B cell (primary cell): ENCODE measurements at regions not wholly inside any gene's neighbourhood (a gene's known extent, or its start where the extent isn't known, plus 50 kb on each side); places are given as distances from the start of the nearest gene placed in this dataset.

ENCODE experiments used
- ATAC-seq: fragments of 200-7000 bp; cut with Tn5 transposase; one replicate; pipeline ENCODE4 v1.10.0; 2021; ENCODE audit warnings: low read depth, mild to moderate bottlenecking, moderate number of reproducible peaks, moderate library complexity
- CTCF ChIA-PET: fragments of 350-600 bp; sonication (Branson Sonifier 250); formaldehyde crosslinking; loops from one replicate; lab custom pipeline; 2021; ENCODE audit warnings: antibody characterized with exemption, inconsistent platforms; lab: Charles Lee
- POLR2A ChIA-PET: fragments of 350-600 bp; sonication (Branson Sonifier 250); formaldehyde crosslinking; loops from one replicate; lab custom pipeline; 2021; ENCODE audit warnings: antibody characterized with exemption; lab: Charles Lee
- DNase-seq: peaks from one replicate; pipeline ENCODE4 v3.0.0; 2013
- H2AFZ ChIP-seq: 2 replicates; pipeline ENCODE4 v1.6.1; 2012; ENCODE audit warnings: mild to moderate bottlenecking, low read depth, low read length; ENCODE audit not compliant: insufficient read depth, poor library complexity, severe bottlenecking
- H3K27ac ChIP-seq, 2 donors: 1 replicate in 1 of 2; 2 replicates in 1 of 2; pipeline ENCODE4 v1.5.1; 2012 to 2013; ENCODE audit warnings: low read length in 2 of 2, mild to moderate bottlenecking in 2 of 2, moderate library complexity in 1 of 2
- H3K27me3 ChIP-seq, 4 experiments: fragments of 200-600 bp in 1 of 4; sonication (generic) in 1 of 4; replicated peaks in 1 of 4; 1 replicate in 2 of 4; 2 replicates in 2 of 4; pipeline versions ENCODE4 v1.6.1 to v1.7.0; 2013 to 2016; ENCODE audit warnings: low read length in 3 of 4, mild to moderate bottlenecking in 2 of 4, mixed read lengths in 1 of 4, moderate library complexity in 1 of 4; ENCODE audit not compliant: insufficient read depth in 4 of 4, control insufficient read depth in 3 of 4; ENCODE audit errors: control extremely low read depth in 1 of 4
- H3K36me3 ChIP-seq, 2 experiments: replicated peaks in 1 of 2; 1 replicate in 1 of 2; 2 replicates in 1 of 2; pipeline versions ENCODE4 v1.6.1 to v1.7.1; 2013; ENCODE audit warnings: low read length in 1 of 2; ENCODE audit not compliant: insufficient read depth in 2 of 2, control insufficient read depth in 1 of 2; ENCODE audit errors: control extremely low read depth in 1 of 2, extremely low read depth in 1 of 2
- H3K4me1 ChIP-seq, 2 donors: fragments of 200-600 bp in 1 of 2; sonication (generic) in 1 of 2; 1 replicate in 1 of 2; 2 replicates in 1 of 2; pipeline versions ENCODE4 v1.5.1 to v1.6.1; 2013 to 2017; ENCODE audit warnings: low read length in 2 of 2; ENCODE audit not compliant: control insufficient read depth in 2 of 2, insufficient read depth in 2 of 2
- H3K4me2 ChIP-seq: replicated peaks from 2 replicates; pipeline ENCODE3; 2012; ENCODE audit warnings: mild to moderate bottlenecking, low read depth, low read length; ENCODE audit not compliant: poor library complexity, severe bottlenecking
- H3K4me3 ChIP-seq, 5 experiments: fragments of 200-600 bp in 1 of 5; sonication (generic) in 1 of 5; 1 replicate in 3 of 5; 2 replicates in 2 of 5; pipeline versions ENCODE4 v1.5.1 to v1.7.0; 2011 to 2016; ENCODE audit warnings: low read length in 4 of 5, mild to moderate bottlenecking in 4 of 5, low read depth in 2 of 5, control low read depth in 1 of 5, moderate library complexity in 1 of 5; ENCODE audit not compliant: insufficient read depth in 1 of 5; ENCODE audit errors: control extremely low read depth in 1 of 5, extremely low read depth in 1 of 5
- H3K79me2 ChIP-seq: fragments of 200-600 bp; sonication (generic); one replicate; pipeline ENCODE4 v1.6.0; 2016; ENCODE audit warnings: low read length; ENCODE audit not compliant: control insufficient read depth, insufficient read depth
- H3K9ac ChIP-seq: fragments of 200-600 bp; sonication (generic); 2 replicates; pipeline ENCODE4 v1.6.1; 2017; ENCODE audit warnings: mild to moderate bottlenecking, low read length, moderate library complexity
- H3K9me3 ChIP-seq, 3 donors: one replicate each; pipeline versions ENCODE4 v1.6.1 to v1.7.1; 2013; ENCODE audit warnings: low read length in 2 of 3; ENCODE audit not compliant: control insufficient read depth in 2 of 3, insufficient read depth in 1 of 3; ENCODE audit errors: control extremely low read depth in 1 of 3
- H4K20me1 ChIP-seq: 2 replicates; pipeline ENCODE4 v1.6.0; 2012; ENCODE audit warnings: mild to moderate bottlenecking, low read length; ENCODE audit not compliant: insufficient read depth, control insufficient read depth, poor library complexity, severe bottlenecking
- H3K27ac Mint-ChIP-seq: one replicate; pipeline ENCODE4 v1.8.0; 2021; ENCODE audit warnings: mixed read lengths
- H3K27me3 Mint-ChIP-seq: one replicate; pipeline ENCODE4 v1.8.0; 2021; ENCODE audit warnings: mixed read lengths
- H3K4me1 Mint-ChIP-seq: one replicate; pipeline ENCODE4 v1.8.0; 2021; ENCODE audit warnings: mixed read lengths
- H3K4me3 Mint-ChIP-seq: one replicate; pipeline ENCODE4 v1.8.0; 2021; ENCODE audit warnings: mixed read lengths
- H3K9me3 Mint-ChIP-seq: one replicate; pipeline ENCODE4 v1.8.0; 2022; ENCODE audit warnings: mixed read lengths; ENCODE audit not compliant: insufficient read depth
- EZH2 ChIP-seq: IDR thresholded peaks from 2 replicates; pipeline ENCODE4 v1.6.1; 2012; ENCODE audit warnings: borderline replicate concordance, low read depth, mild to moderate bottlenecking, moderate library complexity, low read length; ENCODE audit not compliant: insufficient read depth, poor library complexity, severe bottlenecking
- WGBS: methylation state at CpG from one replicate; pipeline ENCODE4 v1.1.5; 2013; ENCODE audit warnings: missing lambda C conversion rate; ENCODE audit not compliant: insufficient coverage; 5-methylcytosine and 5-hydroxymethylcytosine counted together
- intact Hi-C: fragments of 100-400 bp; cut with micrococcal nuclease; formaldehyde crosslinking; loops from one replicate; pipeline ENCODE4 v1.10.0; 2022
- TF ChIP-seq, protein P1 (sequence below): fragments of 200-600 bp; IDR thresholded peaks from one replicate; pipeline ENCODE4 v1.8.0; 2022; ENCODE audit warnings: antibody characterized with exemption, mild to moderate bottlenecking

DNA sequence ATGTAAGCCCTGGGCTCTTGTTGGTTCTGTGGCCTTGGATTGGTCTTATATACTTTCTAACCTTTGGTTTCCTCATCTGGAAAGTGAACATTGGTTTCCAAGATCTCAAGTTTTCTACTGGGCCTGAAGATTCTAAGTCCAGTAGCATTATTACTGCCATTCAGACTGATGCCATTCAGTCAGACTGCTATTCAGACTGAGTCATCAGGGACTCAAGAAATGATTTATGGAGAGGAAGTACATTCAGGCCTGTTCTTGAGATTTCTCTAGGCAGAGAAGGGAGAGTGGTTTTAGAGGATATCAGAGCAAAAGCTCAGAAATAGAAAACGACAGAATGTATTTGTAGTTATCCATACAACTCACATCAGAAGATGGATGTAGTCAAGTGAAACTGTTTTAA is 557.2 kb downstream of the NR2F2 start:
- intact Hi-C loops, result no loop called here
- Histone ChIP-seq H3K79me2 (no peaks in the 10 kb centered on the region), H3K36me3 (no peaks in the 10 kb centered on the region), H3K4me3 (no peak overlapping the region), H3K27ac (no peak overlapping the region), H2AFZ (no peak overlapping the region), H3K9ac (no peak overlapping the region), H3K4me2 (no peak overlapping the region), H3K27me3 (no peaks in the 10 kb centered on the region), H3K9me3 (no peaks in the 10 kb centered on the region), H3K4me1 (no peaks in the 10 kb centered on the region), H4K20me1 (no peaks in the 10 kb centered on the region)
- Mint-ChIP-seq H3K27me3 (no peaks in the 10 kb centered on the region), H3K4me3 (no peak overlapping the region), H3K27ac (no peak overlapping the region), H3K9me3 (no peaks in the 10 kb centered on the region), H3K4me1 (no peaks in the 10 kb centered on the region)
- no CpG with 5 or more reads among the region's 1 CpG for WGBS
- ChIA-PET POLR2A (no interaction called here), CTCF (no interaction called here)
- ATAC-seq (no peak), DNase-seq (no peak)
- TF ChIP-seq, protein P1, sequence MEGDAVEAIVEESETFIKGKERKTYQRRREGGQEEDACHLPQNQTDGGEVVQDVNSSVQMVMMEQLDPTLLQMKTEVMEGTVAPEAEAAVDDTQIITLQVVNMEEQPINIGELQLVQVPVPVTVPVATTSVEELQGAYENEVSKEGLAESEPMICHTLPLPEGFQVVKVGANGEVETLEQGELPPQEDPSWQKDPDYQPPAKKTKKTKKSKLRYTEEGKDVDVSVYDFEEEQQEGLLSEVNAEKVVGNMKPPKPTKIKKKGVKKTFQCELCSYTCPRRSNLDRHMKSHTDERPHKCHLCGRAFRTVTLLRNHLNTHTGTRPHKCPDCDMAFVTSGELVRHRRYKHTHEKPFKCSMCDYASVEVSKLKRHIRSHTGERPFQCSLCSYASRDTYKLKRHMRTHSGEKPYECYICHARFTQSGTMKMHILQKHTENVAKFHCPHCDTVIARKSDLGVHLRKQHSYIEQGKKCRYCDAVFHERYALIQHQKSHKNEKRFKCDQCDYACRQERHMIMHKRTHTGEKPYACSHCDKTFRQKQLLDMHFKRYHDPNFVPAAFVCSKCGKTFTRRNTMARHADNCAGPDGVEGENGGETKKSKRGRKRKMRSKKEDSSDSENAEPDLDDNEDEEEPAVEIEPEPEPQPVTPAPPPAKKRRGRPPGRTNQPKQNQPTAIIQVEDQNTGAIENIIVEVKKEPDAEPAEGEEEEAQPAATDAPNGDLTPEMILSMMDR, result no peak
- TF ChIP-seq EZH2, result no peak

DNA sequence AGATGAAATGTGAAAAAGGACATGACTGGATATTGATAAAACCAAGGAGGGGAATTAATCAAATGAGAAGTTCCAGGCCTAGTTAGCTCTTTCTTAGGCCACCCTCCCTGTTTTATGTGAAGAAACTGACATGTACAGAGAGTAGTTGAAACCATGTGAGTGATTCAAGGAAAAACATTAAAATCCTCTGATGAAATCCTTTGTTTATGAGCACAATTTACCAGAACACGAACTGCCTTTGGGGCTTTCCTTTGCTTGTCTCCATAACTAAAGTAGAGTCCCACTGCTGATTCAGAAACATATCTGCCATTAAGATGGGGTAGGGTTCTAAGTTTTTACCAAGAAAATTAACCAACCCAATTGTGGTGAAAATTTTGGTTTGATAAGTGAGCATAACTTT is 558.3 kb downstream of the NR2F2 start:
- no peak overlapping the region for H3K9ac ChIP-seq
- Mint-ChIP-seq H3K27me3 (no peaks in the 10 kb centered on the region), H3K27ac (no peak overlapping the region), H3K4me3 (no peak overlapping the region), H3K4me1 (no peaks in the 10 kb centered on the region), H3K9me3 (no peaks in the 10 kb centered on the region)
- no CpG with 5 or more reads among the region's 1 CpG for WGBS
- ATAC-seq (no peak), DNase-seq (no peak)
- H3K27ac ChIP-seq, result no peak overlapping the region
- no peak overlapping the region for H2AFZ ChIP-seq
- intact Hi-C loops, result no loop called here
- no peaks in the 10 kb centered on the region for H3K4me1 ChIP-seq
- no peak overlapping the region for H3K4me2 ChIP-seq
- no peak for TF ChIP-seq EZH2
- TF ChIP-seq, protein P1, result no peak
- H3K27me3 ChIP-seq, result no peaks in the 10 kb centered on the region
- no peaks in the 10 kb centered on the region for H4K20me1 ChIP-seq
- H3K36me3 ChIP-seq, result no peaks in the 10 kb centered on the region
- ChIA-PET CTCF (no interaction called here), POLR2A (no interaction called here)
- H3K9me3 ChIP-seq, result no peaks in the 10 kb centered on the region
- H3K79me2 ChIP-seq, result no peaks in the 10 kb centered on the region
- H3K4me3 ChIP-seq, result no peak overlapping the region
